Activated naive CD8-positive, alpha-beta T cell treated with anti-CD3 and anti-CD28 coated beads, Interleukin-2, amount 50 U/mL, for 16 hours (primary cell): ENCODE measurements at regions not wholly inside any gene's neighbourhood (a gene's known extent, or its start where the extent isn't known, plus 50 kb on each side); places are given as distances from the start of the nearest gene placed in this dataset.

Experiments used
- DNase-seq: peaks from one replicate; pipeline ENCODE4 v3.0.0-alpha.2; 2020; ENCODE audit warnings: low read depth, low spot score

DNA sequence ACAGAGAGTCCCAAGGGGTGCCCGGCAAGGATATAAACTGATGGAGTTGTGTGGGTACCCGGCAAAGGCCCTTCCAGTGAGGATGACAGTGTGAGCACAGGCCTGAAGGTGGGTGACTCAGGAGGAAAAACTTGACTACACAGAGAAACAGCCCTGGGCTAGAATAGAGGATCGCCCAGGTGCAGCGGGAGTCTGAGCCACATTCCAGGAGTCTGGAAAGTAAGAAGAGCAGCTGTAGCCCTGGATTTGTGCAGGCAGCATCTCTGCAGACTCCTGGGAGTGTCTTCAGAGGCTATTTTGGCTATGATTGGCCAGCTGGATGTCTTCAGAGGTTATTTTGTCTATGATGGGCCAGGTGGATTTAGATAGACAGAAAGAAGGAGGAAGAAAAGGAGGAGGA lies 367.6 kb upstream of the MKI67 start:
- no peak for DNase-seq

DNA sequence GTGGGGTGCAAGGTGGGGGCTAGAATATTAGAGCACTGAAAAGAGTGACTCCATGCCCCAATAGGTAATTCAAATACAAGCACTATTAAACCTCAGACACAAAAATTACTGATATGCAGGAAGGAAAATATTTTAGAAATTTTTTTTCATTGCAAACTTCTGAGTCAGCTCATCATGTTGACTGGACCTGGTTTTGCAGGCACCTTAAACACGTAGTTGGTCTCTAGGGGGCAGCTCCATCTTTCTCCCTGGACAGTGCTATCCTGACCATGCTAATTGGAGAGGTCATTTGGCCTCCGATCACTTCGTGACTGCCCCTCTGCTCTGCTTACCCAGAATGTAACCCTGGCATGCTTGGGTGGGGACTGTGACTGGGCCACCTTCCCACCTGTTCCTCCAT lies 368.4 kb upstream of the MKI67 start:
- no peak for DNase-seq

DNA sequence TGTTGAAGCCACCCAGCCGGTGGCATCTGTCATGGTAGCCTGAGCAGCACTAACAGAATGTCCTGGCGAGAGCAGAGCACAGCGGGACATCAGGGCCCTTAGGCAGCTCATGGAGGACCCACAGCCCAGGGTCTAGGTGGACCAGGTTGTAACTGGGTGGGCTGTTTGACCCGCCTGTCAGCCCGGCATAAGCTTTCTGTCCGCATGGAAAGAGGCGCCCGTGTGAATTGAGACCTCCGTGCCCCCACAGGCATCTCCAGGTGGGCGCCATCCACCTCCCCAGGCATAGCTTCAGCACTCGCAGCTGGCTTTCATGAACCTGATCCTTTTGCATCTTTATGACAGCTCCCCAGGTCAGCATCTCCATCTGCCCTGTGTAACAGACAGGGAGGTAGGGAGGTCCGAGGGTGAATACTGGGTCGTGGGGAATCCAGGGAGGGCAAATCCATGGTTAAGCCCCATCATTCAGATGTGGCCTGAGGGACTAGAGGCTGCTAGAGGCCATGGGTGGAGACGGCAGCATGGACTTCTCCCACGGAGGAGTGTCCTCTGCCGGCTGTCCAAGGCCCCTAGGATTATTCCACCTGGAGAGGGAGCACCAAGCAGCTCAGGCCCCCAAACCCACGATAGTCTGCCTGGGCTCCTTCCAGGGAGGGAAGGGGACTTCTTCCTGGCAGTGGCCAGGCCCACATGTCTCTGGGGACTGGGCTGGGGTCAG lies 371.6 kb upstream of the MKI67 start:
- DNase-seq, result no peak

DNA sequence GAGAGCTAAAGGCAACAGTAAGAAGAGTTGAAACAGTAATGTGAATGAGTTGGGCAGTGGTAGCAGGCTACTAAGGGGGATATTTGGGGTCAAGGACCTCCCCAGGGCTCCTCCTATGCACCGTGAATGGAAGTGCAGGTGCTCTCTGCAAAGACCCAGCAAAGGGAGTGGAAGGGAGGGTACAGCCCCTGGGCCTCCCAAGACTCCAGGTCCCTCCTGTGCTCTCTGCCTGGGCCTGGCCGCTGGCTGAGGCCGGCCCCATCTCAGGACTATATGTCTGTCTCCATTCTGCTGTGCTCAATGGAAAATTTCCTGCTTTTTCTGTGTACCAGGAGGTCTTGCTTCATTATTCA lies 372.1 kb upstream of the MKI67 start:
- DNase-seq, result no peak

DNA sequence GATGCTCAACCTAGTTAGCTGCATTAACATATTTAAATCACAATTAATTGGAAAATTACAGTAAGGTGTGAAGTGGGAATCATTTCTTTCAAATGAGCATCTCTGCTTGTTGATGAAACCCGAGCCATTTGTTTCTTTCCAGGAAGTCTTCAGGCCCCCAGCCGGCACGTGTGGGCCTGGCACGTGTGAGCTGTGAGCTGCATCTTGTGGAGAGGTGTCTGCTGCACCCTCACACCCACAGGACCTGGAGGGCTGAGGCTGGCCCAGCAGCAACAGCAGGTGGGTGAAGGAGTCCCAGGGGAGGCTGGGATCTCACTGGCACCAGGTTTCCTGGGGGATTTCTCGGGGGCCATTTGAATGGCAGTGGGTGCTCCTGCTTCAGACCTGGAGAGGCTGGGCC lies 372.5 kb upstream of the MKI67 start:
- no peak for DNase-seq

DNA sequence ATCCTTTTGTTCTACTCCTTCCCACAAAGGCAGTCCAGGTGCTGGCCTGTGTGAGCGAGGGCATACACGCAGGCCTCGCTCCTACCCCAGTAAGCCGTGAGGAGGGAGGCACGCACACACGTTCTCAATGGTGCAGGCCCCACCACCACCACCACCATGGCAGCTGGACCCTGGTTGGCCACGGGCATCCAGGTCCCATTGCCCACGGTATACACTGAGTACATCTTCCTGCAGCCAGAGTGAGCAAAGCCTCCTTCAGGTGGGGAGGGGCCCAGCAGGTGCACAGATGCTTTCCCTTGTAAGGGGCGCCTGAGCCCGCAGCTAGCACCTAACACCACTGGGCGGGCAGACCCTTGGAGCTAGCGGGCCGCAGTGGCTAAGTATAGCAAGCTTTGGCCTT lies 373.3 kb upstream of the MKI67 start:
- no peak for DNase-seq

DNA sequence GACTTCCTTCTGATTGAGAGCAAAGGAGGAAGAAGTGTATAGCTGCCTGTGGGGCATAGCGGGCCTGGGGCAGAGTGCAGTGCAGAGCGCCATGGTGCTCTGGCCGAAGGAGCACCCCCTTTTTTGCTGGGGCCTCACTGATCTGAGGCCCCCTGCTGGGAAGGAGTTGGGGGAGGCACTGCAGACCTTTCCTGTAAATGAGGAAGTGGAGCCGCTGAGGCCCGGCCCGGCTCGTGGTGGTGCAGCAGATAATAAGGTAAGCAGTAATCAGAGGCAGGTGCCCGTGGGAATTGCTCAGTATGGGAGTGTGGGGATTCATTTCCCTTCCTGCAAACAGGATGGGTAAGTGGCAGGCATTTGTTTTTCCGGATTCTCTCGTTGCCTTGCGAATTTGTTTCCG lies 373.7 kb upstream of the MKI67 start:
- DNase-seq, result no peak

DNA sequence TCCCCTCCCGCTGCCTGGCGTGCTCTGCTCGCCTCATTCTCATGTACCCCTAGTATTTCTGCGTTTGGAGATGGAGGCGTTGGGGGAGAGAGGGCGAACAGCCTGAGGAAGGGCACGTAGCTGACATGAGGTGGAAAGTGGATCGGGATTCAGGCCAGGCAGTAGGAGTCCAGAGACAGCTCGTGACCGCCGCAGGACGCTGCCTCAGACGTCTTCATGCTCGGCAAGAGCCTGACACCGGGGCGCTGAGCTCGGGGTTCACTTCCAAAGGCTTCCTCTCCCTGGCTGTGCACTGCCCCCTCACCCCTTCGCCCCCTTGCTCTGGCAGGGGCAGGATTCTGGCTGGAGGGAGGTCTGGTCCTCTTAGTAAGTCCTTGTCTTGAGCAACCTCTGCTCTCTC lies 374.4 kb upstream of the MKI67 start:
- DNase-seq, result no peak

DNA sequence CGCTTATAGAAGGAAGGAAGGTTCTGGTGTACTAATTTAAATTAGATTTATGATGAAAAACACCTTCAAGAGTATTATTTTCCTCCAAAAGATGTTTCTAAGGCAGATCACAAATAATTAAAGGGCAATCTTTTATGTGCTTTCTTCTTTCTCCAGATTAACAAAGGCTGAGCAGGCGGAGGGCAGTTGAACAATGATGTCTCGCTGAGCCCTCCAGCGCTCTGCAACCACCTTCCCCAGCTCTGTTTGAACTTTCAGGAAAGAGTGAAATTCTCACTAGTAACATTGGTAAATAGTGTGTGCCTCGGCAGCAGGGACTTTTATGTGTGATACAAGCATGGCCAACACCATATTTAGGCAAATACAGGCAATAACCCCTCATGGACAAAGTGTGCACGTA lies 379.1 kb upstream of the MKI67 start:
- DNase-seq, result no peak

DNA sequence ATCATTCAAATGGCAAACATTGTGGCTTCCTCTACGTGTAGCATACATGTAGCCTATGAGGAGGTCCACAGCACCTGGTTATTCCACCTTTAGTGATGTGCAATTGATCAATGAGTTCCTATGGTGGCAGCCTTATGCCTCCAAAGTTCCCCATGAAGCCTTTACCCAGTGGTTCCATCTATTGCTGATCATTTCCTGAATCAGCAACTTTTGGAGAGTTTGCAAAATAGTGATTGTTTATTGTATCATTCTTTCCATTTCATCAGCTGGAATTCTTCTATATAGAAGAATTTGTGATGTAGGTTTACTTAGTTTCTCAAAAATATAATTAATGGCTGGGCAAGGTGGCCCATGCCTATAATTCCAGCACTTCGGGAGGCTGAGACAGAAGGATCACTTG lies 380.2 kb upstream of the MKI67 start:
- no peak for DNase-seq

DNA sequence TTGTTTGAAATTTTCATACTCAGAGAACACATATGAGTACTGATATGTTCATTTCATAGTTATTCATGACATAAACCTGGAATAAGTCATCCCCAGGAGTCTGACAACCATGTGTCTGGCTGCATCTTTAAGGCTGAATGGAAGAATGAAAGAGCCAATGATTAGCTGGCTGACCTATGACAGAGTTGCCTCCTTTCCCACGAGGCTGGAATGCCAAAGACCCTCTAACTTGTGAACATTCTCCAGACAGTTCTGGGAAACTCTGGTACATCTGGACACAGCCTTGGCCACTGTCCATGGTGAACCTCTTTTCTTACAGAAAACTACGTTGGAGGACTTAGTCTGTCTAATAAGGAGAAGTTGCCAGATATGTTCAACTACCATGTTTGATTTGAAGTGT lies 380.8 kb upstream of the MKI67 start:
- DNase-seq, result no peak

DNA sequence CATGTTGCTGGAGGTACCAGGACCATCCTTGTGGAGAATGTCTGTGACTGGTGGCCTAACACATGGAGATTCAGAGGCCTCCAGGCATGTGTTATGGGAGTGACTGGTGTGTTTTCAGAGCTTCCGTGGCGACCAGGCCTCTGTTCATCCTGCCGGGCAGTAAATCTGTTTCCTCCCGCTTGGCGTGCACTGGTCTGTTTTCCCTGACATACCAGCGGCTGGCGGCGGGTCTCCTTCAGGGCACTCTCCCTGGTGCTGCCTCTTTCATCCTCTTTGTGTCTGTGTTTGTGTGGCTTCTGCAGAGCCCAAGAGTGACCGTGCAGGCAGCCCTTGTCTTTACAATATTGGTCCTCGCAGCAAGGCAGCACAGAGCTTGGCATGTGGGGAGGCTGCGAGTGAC lies 385.1 kb upstream of the MKI67 start:
- DNase-seq, result no peak

DNA sequence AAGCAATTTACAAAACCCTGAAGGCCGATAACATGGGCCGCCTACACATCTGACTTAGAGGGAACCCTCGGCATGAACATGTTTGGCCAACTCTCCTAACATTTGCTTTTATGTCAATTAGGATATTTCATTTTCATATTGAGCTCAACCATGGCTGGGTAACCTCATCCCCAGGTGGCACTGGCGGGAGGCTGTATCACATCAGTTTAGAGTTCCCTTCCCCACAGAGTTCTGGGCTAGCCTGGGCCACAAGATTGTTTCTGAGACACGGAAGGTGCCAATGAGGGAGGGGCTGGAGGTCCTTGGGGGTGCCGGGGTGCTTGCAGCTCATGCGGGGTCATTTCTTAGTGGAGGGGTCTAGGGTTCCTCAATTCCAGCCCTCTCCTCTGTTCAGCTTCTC lies 386.5 kb upstream of the MKI67 start:
- DNase-seq, result no peak

DNA sequence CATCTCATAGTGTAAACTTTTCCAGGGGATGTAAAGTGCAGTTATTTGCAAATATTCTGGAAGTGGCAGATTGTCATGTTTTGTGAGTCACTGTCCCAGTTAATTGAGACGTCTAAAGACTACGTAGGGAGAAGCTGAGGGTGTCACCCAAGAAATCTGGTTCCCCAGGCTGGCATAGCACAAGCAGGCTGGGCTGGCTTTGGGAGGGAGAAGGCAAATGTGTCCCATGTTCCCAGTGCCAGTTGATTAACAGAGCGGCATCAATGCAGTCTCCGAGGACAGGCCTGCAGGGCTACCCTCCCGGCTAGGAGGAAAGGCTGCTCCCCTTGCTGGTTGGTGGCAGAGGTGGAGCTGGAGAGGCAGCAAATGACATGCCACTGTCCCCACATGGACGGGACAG lies 388.3 kb upstream of the MKI67 start:
- DNase-seq, result no peak

DNA sequence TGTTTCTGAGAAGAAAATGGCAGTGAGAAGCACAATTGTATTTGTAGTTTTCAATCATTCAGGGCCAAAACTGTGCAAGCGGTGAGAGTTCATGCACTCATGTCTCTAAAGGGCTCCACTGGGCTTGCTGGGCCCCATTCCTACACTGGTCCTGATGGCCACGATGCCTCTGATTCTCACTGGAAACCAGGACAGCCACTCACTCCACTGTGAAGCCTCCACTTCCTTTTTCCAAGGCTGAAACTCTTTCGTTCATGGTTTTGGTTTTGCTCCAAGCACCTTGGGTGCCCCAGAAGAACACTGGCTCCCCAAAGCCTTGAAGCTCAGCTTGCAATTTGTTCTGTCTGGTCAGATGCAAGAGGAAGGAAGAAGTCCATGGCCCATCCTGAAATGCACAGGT lies 390.0 kb upstream of the MKI67 start:
- no peak for DNase-seq

DNA sequence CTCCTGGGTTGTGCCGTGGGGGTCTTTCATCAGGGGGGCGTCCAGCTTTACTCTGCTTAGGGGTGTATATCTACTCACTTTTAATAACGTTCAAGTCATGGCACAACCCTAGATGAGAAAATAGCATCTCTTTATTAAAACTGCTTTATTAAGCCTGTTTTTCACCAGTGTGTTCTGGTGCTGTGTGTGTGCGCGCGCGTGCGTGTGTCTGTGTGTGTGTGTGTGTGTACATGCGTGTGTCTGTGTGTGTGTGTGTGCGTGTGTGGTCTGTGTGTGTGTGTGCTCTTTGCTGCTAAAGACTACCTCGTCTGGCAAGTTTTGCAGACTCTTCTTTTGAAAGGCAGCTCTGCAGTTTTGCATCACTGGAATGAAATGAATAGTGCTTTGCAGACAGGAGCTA lies 390.9 kb upstream of the MKI67 start:
- DNase-seq, result no peak

DNA sequence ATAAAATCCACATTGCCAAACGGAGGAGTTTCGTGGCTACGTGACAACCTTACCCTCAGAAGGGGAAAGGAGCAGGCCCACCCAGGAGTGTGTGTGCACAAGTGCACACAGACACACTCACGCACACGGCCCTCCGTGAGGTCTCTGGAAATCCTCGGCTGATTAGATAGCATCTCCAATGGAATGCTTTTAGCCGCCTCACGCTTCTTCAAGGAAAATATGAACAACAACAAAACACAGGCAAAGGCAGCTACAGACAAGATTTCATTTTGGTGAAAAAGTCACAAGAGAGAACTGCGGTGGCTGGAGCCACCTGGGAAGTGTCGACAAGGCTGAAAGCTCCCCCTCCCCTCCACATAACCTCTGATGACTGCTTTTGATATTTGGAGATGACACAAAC lies 391.8 kb upstream of the MKI67 start:
- DNase-seq, result no peak

DNA sequence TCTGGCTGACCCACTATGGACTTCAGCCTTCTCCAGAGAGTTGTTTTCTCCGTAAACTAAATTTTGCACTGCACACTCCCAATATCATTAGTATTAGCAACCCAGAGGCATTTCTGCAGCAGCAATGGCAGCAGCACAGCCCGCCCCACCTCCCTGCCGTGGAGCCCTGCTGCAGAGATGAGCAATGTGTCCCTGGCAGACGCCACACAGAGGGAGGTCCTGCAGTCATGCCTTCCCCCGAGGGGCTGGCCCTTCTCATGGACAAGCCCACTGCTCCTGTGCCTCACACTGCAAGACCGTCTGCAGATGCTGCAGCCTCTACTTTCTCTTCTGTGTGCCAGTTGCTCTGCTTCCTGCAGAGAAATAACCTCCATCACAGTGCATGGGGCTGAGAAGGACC lies 393.4 kb upstream of the MKI67 start:
- no peak for DNase-seq

DNA sequence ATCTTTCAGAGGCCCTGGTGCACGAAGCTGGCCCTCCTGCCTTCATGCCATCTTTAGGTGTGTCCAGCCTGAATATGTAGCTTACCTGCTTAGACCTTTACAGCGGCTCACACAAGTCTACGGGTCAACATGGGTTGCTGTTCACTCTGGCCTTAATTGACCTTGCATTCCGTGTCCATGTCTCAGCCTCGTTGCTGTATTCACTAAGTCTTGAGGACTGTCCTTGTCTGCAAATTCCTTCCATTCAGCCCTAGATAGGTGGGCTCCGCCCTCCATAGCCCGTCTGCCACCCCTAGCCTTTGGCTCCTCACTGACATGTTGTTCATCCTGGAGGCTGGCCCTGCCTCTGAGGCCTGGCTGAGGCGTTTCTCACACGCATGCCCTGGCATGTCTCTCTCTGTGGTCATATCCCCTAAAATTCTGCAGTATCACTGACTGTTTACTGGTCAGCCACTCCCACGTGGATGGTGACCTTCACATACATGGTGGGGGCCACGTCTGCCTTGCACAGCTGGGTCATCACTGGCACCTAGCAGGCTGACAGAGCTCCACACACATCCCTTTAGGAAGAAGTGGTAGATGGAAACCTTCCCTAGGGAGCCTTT lies 394.1 kb upstream of the MKI67 start:
- DNase-seq, result no peak

DNA sequence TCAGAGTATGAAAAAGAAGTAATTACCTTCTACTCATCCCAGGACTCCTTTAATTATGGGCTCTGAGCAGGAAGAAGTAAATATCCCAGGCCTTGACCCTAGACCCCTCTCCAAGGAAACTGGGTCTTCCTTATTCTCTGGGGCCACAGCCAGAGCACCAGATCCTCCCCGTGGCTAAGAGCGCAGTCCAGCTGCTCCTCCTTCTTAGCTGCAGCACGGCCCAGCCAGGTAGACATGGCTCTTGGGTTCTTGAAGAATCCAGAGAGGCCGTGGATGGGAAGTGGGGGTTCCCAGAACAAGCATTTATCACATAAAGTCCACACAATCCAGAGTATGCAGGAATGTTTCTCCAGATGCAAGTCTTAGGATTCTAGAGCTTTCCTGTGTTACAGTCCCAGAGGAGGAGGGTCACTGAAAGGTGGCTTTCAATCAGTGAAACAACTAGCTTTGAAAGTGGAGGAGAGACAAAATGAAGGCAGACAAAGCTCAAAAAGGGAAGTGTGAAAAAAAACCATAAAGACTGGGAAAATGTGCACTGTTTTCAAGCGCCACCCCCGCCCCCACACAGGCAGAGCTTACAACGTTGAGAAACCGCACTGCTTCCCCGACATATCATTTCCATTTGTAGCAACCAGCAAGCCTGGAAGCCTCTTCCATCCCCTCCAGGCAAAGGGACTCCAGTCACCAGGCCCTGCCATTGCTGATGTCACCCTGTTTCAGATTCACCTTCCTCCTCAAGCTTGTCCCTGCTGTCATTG lies 396.5 kb upstream of the MKI67 start:
- no peak for DNase-seq

DNA sequence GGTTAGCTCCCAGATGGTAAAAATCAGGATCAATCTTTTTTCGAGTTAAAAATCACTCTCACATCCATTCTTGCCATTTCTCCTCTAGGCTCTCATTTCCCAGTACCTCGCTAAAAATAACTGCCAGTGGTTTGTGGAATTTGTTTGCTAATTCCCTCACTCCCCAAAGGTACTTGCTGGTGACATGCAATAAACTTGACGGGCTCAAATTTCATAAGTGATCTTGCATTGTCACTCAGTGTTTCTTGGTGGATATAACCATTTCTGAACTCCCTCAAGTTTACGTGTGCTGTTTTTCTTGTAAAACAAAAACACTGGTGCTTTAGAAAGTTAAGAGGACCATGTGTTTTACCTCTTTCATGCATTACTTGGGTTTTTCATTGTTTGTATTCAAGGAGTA lies 399.2 kb upstream of the MKI67 start:
- DNase-seq, result no peak

DNA sequence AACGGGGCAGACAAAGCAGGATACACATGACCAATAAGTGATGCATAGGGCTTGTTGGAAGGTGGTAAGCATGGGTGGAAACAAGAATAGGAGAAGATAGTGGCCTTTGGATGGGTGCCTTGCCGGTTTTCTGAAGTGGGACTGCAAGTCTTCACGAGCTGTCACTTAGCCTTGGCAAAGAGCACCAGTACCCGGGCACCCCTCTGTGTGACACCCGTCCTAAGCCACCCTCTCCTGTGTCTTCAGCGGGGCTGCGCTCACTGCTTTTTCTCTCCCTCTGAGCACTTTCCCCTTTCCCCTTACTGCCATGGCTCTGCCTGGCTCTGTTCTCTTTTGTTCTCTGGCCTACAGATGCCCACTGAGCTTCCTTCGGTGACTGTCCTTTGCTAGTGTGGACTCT lies 399.7 kb upstream of the MKI67 start:
- no peak for DNase-seq

DNA sequence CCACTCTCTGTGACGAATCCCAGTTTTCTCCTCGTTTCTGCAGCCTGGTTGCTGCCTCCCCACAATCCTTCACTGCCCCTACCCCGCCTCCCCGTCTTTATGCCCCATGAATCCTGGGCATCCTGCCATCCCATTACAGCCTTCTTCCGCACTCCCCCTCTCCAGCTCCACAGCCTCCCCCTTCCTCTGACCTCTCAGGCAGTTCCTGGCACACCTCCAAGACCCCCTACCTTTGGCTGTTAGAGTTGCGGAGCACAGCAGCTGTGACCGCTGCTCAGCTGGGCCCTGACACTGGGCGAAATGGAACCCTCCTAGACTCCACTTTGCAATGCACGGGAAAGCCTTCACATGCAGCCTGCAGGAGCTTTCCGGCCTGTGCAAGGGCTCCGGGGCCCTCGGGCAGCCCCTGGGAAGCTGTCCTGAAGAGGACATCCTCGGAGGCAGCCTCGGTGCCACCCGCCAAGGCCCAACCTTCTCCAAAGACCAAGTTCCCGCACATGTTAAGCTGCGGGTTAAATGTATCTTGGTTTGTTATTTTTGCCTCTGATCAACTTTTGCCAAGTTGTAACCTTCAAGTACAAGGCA lies 400.7 kb upstream of the MKI67 start:
- DNase-seq, result no peak
